ENCODE measurements at regions not wholly inside any gene's neighbourhood (a gene's known extent, or its start where the extent isn't known, plus 50 kb on each side); places are given as distances from the start of the nearest gene placed in this dataset.

DNA sequence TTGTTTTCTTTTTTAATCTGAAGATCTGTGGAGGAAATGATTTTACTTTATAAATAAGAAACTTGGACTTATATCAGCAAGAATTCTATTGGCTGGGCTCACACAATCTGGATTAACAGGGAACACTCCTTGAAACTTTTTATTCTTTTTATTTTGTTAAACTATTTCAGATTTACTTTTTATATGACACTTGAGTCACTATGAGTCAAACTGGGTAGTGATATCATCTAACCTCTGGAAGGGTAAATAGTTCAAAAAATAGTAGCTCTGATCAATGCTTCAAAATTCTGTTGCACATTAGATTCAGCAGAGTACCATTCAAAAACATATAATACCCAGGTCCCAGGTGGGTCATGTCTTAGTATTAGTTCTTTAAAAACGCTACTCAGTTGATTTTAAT lies 55.1 kb upstream of the NBEA start:
- no peak for DNase-seq (ENCODE audit: low spot score)
